Ishikawa (cell line): ENCODE measurements at regions not wholly inside any gene's neighbourhood (a gene's known extent, or its start where the extent isn't known, plus 50 kb on each side); places are given as distances from the start of the nearest gene placed in this dataset.

Experiments
- CEBPB ChIP-seq: IDR thresholded peaks from 2 replicates; pipeline ENCODE4 v1.6.1; 2012
- CREB1 ChIP-seq: IDR thresholded peaks from 2 replicates; pipeline ENCODE4 v1.6.1; 2012; ENCODE audit warnings: low read depth
- EGR1 ChIP-seq: IDR thresholded peaks from 2 replicates; pipeline ENCODE4 v1.6.1; 2012
- EP300 ChIP-seq: IDR thresholded peaks from 2 replicates; pipeline ENCODE4 v1.6.1; 2012; ENCODE audit warnings: borderline replicate concordance
- FOXM1 ChIP-seq: IDR thresholded peaks from 2 replicates; pipeline ENCODE4 v1.6.1; 2012; ENCODE audit warnings: low read depth, borderline replicate concordance
- NFIC ChIP-seq: IDR thresholded peaks from 2 replicates; pipeline ENCODE4 v1.6.1; 2012
- RAD21 ChIP-seq: IDR thresholded peaks from 2 replicates; pipeline ENCODE4 v1.6.1; 2012; ENCODE audit warnings: low read depth
- TAF1 ChIP-seq: IDR thresholded peaks from 2 replicates; pipeline ENCODE4 v1.6.1; 2012; ENCODE audit warnings: low read depth, mild to moderate bottlenecking
- TCF12 ChIP-seq: IDR thresholded peaks from 2 replicates; pipeline ENCODE4 v1.6.1; 2012; ENCODE audit warnings: low read depth
- TEAD4 ChIP-seq: IDR thresholded peaks from 2 replicates; pipeline ENCODE4 v1.6.1; 2012
- YY1 ChIP-seq: IDR thresholded peaks from 2 replicates; pipeline ENCODE4 v1.6.1; 2012; ENCODE audit warnings: low read depth
- ZBTB7A ChIP-seq: IDR thresholded peaks from 2 replicates; pipeline ENCODE4 v1.6.1; 2012; ENCODE audit warnings: low read depth
- TF ChIP-seq, protein P1 (sequence below): IDR thresholded peaks from 2 replicates; pipeline ENCODE4 v1.6.1; 2012; ENCODE audit warnings: low read depth, mild to moderate bottlenecking
- TF ChIP-seq, protein P2 (sequence below): IDR thresholded peaks from 2 replicates; pipeline ENCODE4 v1.6.1; 2012
- TF ChIP-seq, protein P3 (sequence below): IDR thresholded peaks from 2 replicates; pipeline ENCODE4 v1.6.1; 2012

DNA sequence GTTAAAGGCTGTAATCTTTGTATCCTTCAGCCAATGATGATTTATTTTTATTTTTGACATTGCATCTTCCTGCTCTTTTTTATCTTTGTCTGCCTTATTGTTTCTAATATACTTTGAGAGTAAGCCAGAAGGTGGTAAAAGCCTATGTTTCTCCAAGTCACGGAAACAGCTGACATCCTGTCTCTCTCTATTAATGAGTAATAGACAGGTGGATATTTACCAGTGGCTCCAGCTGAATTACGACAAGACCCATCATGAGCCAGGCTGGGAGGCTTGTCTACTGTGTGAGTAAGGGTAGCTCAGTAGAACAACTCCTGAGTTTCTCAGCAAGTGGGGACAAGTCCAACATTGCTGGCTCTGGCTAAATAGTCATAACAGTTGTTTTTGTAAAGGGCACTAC, 166.6 kb downstream of the NDFIP2 start:
- TF ChIP-seq FOXM1, result no peak
- TF ChIP-seq RAD21, result no peak
- no peak for TF ChIP-seq NFIC
- no peak for TF ChIP-seq TCF12
- no peak for TF ChIP-seq TEAD4

DNA sequence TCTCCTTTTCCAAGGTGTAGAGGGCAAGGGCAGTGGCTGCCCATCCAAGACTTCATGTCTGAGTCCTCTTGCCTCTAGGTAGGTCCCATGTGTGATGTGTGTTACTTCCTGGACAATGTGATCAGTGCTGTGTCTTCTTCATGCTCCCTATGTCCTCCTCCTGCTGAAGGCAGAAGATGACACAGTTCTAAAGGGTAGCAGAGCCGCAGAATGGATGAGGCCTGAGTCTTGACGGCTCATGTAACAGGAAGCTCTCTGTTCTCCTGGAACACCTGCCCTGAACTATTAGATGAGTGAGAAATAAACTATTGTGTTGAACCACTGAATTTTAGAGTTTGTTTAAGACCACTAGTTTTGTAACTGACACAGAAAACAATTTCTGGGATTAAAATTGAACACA, 165.9 kb downstream of the NDFIP2 start:
- TF ChIP-seq, protein P1, sequence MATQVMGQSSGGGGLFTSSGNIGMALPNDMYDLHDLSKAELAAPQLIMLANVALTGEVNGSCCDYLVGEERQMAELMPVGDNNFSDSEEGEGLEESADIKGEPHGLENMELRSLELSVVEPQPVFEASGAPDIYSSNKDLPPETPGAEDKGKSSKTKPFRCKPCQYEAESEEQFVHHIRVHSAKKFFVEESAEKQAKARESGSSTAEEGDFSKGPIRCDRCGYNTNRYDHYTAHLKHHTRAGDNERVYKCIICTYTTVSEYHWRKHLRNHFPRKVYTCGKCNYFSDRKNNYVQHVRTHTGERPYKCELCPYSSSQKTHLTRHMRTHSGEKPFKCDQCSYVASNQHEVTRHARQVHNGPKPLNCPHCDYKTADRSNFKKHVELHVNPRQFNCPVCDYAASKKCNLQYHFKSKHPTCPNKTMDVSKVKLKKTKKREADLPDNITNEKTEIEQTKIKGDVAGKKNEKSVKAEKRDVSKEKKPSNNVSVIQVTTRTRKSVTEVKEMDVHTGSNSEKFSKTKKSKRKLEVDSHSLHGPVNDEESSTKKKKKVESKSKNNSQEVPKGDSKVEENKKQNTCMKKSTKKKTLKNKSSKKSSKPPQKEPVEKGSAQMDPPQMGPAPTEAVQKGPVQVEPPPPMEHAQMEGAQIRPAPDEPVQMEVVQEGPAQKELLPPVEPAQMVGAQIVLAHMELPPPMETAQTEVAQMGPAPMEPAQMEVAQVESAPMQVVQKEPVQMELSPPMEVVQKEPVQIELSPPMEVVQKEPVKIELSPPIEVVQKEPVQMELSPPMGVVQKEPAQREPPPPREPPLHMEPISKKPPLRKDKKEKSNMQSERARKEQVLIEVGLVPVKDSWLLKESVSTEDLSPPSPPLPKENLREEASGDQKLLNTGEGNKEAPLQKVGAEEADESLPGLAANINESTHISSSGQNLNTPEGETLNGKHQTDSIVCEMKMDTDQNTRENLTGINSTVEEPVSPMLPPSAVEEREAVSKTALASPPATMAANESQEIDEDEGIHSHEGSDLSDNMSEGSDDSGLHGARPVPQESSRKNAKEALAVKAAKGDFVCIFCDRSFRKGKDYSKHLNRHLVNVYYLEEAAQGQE, result no peak
- TF ChIP-seq ZBTB7A (no peak), TEAD4 (no peak), TAF1 (no peak)
- TF ChIP-seq, protein P2, sequence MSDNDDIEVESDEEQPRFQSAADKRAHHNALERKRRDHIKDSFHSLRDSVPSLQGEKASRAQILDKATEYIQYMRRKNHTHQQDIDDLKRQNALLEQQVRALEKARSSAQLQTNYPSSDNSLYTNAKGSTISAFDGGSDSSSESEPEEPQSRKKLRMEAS, result no peak

DNA sequence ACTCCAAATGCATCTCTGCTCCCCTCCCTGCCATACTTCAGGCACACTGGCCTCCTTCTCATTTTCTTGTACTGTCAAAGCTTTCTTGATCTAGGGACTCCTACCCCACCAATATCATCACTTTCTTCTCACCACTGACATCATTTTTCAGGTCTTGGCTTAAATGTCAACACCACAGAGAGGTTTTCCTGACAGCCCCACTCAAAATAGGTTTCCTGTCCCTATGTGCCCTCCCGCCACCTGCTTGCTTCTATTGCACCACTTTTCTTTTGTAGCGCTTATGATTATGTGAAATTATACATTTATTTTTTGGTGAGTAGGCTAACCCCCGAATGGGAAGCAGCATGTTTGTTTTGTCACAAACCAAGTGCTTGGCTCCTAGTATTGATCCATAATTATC, 164.6 kb downstream of the NDFIP2 start:
- no peak for TF ChIP-seq EP300
- TF ChIP-seq RAD21, result no peak
- no peak for TF ChIP-seq TEAD4
- TF ChIP-seq CREB1, result no peak
- TF ChIP-seq, protein P2, result no peak
- TF ChIP-seq FOXM1, result no peak
- TF ChIP-seq YY1, result no peak
- TF ChIP-seq, protein P1, result no peak
- TF ChIP-seq NFIC, result no peak
- no peak for TF ChIP-seq CEBPB
- TF ChIP-seq TCF12, result no peak
- TF ChIP-seq EGR1, result no peak
- TF ChIP-seq ZBTB7A, result no peak
- TF ChIP-seq TAF1, result no peak
- TF ChIP-seq, protein P3, sequence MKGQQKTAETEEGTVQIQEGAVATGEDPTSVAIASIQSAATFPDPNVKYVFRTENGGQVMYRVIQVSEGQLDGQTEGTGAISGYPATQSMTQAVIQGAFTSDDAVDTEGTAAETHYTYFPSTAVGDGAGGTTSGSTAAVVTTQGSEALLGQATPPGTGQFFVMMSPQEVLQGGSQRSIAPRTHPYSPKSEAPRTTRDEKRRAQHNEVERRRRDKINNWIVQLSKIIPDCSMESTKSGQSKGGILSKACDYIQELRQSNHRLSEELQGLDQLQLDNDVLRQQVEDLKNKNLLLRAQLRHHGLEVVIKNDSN, result no peak

DNA sequence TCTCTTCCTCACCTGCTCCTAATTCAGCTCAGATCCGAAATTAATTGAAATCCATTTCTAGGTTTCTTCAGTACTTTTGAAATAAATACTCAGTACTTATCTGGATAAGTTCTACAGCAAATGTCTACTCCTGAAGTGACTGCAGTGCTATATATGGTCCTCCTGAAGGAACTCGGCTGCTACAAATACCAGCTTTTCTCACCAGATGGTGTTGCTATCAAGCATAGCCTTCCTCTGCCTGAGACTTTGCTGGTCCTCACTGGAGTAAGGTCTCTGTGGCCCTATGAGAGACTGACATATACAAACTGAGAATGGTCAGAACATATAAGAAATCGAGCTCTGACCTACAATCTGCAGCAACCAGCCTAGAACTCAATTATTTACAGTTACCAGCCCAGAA, 161.6 kb downstream of the NDFIP2 start:
- TF ChIP-seq TAF1 (no peak), RAD21 (peak; percentile 5; the same call in 1 of the 2 replicates)

DNA sequence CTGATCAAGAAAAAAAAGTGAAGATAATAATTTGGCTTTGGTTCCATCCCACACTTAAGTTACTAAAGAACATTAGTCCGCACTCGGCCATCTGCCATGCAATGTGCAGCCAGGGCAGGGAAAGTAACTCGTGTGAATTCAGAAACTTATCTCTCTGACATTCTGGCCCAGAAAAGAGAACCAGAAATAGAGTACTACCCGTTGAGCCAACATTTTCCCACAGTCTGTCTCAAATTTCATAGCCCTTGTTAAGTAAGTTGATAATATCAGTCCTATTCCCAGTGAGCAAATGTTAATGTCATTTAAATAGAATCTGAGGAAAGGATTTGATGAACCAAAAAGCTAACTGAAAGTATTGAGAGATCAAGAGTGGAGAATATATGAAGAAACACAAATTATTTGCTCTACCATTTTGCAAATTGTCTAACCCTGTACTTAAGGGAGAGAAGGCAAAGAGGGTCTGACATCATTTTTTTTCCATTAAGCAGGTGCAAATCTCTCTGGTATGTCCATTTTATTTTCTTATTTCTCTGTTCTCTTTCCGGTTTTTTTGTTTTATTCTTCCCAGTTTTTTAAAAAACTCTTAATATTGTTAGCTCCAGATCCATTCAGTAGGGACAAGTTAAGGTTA, 156.3 kb downstream of the NDFIP2 start:
- TF ChIP-seq TCF12 (no peak), CEBPB (no peak), YY1 (no peak)
- TF ChIP-seq, protein P2, result no peak

DNA sequence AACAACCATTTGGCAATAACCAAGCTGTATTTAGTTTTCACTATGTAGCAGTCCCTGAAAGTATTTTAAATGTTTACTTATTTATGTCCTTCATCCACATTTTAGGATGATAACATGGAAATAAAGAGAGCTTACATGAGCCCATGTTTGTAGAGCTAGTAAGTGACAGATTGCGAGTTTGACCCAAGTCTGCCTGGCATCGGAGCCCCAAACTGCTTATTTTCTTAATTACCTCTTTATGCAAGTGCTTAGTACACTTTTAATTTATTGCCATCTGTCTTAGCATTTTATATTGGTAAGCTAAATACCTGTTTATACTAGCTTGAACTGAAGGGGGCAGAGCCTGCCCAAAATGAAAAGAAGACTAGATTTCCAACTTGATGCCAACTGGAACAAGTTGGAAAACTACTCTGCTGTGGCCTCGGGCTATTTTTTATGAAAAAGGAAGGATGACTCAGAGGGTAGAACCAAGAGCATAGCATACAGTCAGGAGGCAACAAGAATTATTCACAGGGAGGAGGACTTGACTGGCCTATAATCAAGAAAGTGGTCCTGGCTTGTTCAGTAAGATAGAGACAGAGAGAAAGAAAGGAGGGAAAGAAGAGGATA, 150.2 kb downstream of the NDFIP2 start:
- TF ChIP-seq RAD21, result peak; percentile 38
- TF ChIP-seq, protein P1, result no peak
